ENCODE measurements at regions not wholly inside any gene's neighbourhood (a gene's known extent, or its start where the extent isn't known, plus 50 kb on each side); places are given as distances from the start of the nearest gene placed in this dataset.
"Not testable (repeated sequence)": the region's sequence is repeated elsewhere in the genome, so short reads cannot be mapped to it uniquely, and the experiment has no call there.

DNA sequence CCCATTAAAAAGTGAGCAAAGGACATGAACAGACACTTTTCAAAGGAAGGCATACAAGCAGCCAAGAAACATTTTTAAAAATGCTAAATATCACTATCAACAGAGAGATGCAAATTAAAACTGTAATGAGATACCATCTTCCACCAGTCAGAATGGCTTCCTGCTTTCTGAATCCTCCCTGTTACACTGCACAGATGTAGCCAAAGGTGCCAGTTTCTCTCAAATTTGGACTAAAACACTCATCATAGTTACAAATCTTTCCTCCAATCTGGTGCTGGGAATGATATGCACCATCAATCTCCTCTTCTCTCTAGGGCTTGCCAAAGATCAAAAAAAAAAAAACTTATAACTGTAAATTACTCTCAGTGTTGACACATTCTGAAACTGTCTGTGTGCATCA is 311.8 kb upstream of the CLEC14A start:
- no peak for DNase-seq (ENCODE audit: low spot score)

GRCh38 chr14:38561657-38562056 is 305.8 kb upstream of the CLEC14A start:
- no peak for DNase-seq (ENCODE audit: low spot score)

DNA sequence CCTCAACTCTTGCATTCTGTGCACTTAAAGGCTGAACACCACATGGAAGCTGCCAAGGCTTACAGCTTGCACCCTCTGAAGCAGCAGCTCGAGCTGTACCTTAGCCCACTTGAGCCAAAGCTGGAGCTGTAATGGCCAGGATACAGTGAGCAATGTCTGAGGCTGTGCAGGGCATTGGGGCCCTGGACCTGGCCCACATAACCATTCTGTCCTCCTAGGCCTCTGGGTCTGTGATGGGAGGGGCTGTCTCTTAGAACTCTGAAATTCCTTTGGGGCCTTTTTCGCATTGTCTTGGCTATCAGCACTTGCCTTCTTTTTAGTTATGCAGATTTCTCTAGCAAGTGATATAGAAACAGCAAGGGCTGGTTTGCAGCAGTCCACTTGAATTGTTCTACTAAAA is 303.8 kb upstream of the CLEC14A start:
- no peak for DNase-seq (ENCODE audit: low spot score)

- DNase-seq (ENCODE audit: low spot score) = not testable (repeated sequence)
Observed at GRCh38 chr14:38557391-38557790, 301.5 kb upstream of the CLEC14A start.

DNA sequence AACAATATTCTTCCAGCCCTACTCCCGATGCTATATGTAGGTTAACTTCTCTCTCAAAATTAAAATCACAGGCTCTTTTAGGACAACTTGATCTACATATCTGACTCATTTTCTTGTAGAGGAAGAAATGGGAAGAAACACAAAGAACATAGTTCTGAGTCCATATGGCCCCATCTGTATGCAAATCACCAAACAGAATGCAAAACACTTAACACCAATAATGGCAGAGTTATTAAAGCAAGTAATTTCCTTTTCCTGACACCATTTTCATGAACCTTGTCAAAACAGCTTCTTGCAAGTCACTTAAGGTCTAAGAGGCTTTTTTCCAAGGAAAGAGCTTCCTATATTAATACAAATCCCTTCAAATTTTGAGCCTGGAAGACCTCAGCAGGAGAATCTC is 300.4 kb upstream of the CLEC14A start:
- no peak for DNase-seq (ENCODE audit: low spot score)

GRCh38 chr14:38554026-38554425 is 298.1 kb upstream of the CLEC14A start:
- peak; percentile 23 for DNase-seq (ENCODE audit: low spot score)

DNA sequence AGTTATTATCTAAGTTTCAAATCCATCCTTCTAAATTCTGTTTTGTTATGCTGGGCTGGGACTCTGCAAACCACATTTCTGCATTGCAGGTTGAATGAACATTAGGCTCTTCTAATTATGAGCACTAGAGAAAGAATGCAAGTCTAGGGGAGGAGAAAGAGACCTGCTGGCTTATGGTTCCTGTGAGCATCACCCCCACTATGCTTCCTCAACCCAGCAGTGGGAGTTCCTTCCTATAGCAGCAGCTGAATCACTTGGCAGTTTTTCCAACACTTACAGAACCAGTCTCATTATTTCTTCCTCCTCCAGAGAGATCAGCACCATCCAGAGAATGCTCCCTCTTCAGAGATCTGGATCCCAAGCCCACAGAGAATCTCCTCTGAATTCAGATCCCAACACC is 297.7 kb upstream of the CLEC14A start:
- DNase-seq (ENCODE audit: low spot score) = peak; percentile 76

DNA sequence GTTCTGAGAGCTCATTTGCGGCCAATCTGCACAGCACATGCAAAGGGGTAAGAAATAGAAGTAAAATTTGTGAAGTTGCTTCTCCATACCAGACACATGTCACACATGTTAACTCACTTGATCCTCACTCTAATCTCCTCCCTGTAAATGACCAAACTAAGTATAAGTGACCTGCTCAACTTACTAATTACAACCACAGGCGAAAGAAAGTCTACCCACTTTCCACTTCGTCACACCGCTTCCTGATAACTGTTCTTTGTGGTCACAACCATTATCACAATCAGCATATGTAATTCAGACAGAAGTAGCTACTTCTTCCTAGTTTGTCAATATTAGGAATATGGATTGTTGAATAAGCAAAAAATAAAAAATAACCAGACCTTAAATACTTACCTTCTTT is 293.7 kb upstream of the CLEC14A start:
- no peak for DNase-seq (ENCODE audit: low spot score)

GRCh38 chr14:38547961-38548490 is 292.1 kb upstream of the CLEC14A start:
- peak; percentile 47 for DNase-seq (ENCODE audit: low spot score)

GRCh38 chr14:38546932-38547551 is 291.1 kb upstream of the CLEC14A start:
- no peak for DNase-seq (ENCODE audit: low spot score)

DNA sequence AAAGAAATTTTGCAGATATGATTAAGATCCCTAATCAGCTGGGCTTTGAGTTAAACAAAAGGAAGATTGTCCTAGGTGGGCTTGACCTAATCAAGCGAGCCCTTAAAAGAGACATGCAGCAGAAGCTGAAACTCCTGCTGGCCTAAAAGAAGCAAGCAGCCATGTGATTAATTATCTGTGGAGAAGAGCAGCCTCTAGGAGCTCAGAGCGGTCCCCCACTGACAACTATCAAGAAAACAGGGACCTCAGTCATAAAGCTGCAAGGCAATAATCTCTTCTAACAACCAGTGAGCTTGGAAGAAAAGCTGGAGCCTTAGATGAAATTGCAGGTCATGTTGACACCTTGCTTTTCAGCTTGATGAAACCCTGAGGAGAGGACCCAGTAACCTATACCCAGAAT is 288.9 kb upstream of the CLEC14A start:
- no peak for DNase-seq (ENCODE audit: low spot score)

GRCh38 chr14:38543851-38544250 is 288.0 kb upstream of the CLEC14A start:
- not testable (repeated sequence) for DNase-seq (ENCODE audit: low spot score)

- DNase-seq (ENCODE audit: low spot score) = not testable (repeated sequence)
Observed at GRCh38 chr14:38538053-38538452, 282.2 kb upstream of the CLEC14A start.

GRCh38 chr14:38536376-38537038 is 280.6 kb upstream of the CLEC14A start:
- DNase-seq (ENCODE audit: low spot score) = peak; percentile 51

GRCh38 chr14:38528582-38528981 is 272.7 kb upstream of the CLEC14A start:
- no peak for DNase-seq (ENCODE audit: low spot score)

- no peak for DNase-seq (ENCODE audit: low spot score)
Observed at GRCh38 chr14:38527502-38527878, 271.6 kb upstream of the CLEC14A start.

DNA sequence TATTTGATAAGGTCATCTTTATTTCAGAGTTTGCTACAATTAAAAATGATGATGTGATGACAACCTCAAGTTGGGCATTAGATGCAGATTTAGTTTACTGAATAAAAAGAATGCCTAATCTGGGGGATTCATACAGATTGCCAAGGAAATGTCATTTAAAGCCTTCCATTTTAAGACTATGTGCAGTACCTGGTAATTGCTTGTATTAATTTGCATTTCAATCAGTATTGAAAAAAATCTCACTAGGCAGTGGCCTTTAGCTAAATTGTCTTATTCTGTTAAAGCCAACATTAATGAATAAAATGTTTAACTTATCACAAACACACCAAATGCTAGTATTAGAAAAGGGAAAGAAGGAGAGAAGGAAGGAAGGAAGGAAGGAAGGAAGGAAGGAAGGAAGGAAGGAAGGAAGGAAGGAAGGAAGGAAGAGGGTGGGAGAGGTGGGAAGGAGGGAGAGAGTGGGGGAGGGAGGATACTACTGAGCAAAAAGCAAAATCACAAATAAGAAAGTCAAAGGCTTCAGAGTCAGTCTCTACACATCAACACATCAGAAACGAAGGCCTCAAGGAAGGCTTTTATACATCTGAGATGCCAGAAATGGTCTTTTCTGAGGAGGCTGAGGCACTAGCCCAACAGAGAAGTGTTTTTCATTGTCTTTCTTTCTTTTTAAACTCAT is 271.1 kb upstream of the CLEC14A start:
- DNase-seq (ENCODE audit: low spot score) = no peak

- no peak for DNase-seq (ENCODE audit: low spot score)
Observed at GRCh38 chr14:38524636-38525509, 269.0 kb upstream of the CLEC14A start.

DNA sequence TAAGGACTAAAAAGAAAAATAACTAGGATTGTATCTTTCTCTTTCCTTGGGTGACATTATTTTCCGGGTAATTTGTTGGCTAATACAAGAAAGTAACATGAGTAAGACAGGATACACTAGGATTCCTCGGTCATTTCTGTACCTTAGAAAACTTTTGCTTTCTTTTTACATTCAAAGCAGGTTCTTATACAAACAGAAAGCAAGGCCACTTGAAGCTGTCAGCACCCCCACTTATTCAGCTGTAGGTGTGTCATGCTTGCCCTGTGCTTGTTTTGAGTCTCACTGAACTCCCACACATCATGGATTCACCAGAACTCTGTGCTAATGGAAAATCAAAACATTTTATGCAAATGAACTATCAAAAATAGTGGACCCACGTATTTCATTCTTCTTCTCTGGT is 266.8 kb upstream of the CLEC14A start:
- no peak for DNase-seq (ENCODE audit: low spot score)

- no peak for DNase-seq (ENCODE audit: low spot score)
Observed at GRCh38 chr14:38521591-38521990, 265.7 kb upstream of the CLEC14A start.

- DNase-seq (ENCODE audit: low spot score) = no peak
Observed at GRCh38 chr14:38517426-38517825, 261.5 kb upstream of the CLEC14A start.

DNA sequence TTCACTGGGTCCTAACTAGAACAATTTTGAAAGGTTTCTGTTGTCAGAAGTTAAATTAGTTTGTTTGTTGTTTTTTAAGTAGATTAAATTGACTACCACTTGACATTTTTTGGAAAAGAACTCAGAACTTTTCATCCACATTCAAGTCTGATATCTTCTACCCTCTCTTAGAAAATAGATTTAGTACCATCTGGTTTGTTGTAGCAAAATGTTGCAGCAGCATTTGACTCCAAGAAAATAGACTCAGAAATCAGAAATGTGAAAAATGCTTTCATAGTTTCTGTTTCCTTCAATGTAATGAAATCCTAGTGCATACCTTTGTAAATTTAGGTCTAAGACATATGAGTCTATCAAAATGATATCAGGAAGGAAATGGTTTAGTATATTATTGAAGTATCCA is 256.3 kb upstream of the CLEC14A start:
- peak; percentile 17 for DNase-seq (ENCODE audit: low spot score)
